Left forelimb (tissue), 1 donor: ENCODE measurements at regions not wholly inside any gene's neighbourhood (a gene's known extent, or its start where the extent isn't known, plus 50 kb on each side); places are given as distances from the start of the nearest gene placed in this dataset.
"Not testable (repeated sequence)": the region's sequence is repeated elsewhere in the genome, so short reads cannot be mapped to it uniquely, and the experiment has no call there.

ENCODE experiments used
- DNase-seq: peaks from one replicate; pipeline ENCODE4 v3.0.0-alpha.2; 2018; ENCODE audit warnings: low spot score

DNA sequence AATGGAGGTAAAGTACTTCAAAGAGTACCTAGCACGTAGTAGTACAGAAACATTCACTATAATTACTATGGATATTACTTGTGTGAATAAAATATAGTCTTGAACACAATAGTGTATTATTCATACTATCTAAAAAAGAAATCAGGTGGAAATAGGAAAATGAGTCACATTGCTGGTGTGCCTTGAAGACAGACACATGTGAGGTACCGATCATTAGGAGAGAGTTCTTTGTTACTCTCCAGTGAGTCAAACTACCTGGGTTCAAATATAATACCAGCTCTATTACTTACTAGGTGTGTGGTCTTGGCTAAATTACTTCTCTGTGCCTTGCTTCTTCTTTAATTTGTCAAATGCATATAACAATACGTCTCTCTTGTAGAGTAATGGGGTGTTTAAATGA, 50.8 kb upstream of the BEND6 start:
- no peak for DNase-seq

DNA sequence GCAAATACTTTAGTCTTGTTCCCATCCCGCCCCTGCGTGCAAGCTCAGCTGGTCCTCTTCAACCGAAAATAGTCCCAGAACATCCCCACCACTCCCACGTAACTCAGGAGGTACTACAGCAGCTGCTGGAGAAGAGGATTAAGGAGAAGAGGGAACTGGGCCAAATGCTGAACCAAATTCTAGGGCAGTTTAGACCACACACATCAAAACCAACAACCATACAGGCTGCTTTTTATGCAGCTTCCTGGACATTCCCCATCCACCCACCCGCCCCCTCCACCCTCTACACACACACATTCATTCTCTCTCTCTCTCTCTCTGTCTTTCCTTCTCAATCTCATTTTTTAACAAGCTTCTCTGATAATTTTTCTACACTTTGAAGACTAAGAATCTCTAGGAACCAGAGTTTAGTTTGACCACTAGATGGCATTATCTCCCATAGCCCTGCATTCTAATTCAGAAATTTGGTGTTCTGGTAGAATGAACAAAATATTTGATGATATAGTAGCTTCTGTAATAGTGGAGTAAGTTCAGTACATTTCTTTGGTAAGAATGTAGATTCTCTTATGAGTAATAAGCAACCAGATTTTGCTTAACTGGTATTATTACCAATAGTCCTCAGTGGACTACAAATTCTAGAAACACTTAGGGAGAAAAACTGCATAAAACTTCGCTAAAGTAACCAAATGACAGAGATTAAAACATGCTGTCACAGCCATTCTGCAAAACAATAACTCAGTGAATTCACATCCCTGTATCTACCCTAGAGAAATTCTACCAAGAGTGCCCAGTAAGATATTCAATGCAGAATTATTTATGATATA, 52.1 kb upstream of the BEND6 start:
- no peak for DNase-seq

DNA sequence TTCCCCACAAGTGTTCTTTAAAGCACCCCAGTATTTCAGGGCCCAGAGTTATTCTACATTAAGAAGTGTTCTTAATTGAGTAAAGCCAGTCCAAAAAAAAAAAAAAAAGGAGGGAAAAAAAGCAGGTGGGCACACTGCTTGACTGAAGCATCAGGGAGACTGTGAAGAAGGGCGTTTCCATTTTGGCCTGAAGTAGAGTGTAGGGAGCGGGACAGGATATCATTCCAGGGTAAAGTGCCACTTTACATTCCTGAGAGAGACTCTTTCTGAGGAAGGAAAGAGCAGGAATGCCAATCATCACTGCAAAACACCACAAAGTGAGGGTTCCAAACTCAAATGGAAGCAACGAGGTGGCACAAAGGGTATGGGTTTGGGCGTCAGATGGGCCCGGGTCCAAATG, 54.1 kb upstream of the BEND6 start:
- no peak for DNase-seq

DNA sequence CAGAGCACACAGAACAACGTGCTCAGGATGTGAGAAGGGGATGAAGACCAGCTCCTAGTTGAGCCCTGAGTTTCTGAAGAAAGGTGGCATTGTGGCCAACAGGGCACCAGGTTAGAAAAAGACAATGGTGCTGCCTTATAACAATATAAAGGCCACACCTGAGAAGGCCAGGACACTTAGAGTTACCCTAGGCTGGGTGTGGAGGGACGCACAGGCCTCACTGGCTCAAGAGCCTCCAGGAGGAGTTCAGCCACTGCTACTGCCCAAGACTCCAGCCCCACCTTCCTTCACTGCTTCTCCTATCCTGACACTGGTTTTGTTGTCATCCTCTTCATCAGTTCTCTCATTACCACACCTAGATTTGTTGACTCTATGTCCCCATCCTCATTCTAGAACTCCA, 55.2 kb upstream of the BEND6 start:
- DNase-seq, result no peak

DNA sequence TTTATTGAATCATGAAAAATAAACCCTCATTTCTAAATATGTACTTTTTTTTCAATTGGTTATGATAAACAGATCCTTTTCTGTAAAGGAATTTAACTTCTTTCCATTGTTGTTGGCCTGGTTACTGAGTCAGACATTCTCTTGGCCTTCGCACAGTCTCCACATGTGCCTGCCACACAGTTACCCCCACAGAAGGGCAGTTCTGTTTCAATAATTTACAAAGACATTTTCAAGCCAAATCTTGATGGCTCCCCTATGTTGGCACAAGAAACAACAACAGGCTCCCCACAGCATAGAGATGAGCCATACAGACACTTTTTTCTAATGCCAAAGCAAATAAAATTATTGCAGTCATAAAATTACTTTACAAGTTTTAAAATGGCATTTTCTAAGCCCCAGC, 55.6 kb upstream of the BEND6 start:
- DNase-seq, result no peak

DNA sequence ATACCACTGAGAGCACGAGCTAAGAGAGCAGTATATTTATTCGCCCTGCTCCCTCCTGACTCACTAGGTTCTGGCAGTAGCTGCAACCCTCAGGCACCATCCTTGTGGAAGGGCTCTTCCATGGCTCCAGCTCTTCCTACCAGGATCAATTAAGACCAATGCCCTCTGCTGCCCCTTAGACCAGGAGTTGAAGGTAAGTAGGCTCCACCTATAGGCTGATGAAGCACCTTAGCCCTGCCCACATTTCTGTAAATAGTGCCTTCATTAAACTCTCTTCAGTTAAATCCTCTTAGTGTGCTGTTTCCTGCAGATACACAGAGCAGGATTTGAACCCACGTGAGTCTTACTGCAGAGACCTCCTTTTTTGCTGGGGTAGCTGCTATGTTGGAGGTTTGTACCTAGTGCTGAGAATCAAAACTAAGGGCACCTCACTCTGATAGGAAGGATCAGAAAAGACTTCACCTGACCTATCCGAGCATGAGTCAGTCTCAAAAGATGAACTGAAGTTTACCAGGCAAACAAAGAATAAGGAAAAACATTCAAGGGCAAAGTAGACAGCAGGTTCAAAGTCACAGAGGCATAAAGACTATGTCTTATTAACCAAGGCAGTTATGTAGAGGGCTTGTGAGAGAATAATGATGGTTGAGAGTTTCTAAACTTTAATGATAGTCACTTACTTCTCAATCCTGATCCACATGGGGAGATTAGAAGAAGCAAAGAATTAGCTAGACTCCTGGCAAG, 56.9 kb upstream of the BEND6 start:
- no peak for DNase-seq

DNA sequence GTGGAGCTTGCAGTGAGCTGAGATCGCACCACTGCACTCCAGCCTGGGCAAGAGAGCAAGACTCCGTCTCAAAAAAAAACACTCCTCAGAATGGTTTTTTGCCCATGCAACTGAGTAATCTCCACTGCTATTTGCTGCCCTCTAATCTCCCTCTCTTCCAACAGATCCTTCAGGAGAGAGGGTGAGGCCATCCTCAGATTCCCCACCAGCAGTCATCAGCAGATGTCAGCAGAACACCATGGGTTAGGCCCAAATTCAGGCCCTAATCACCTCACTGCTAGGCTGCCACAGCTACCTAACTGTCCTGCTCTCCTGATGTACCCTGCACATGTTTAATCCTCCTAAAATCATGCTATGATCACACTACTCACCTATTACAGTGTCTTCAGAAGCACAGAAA, 63.2 kb upstream of the BEND6 start:
- DNase-seq, result no peak

DNA sequence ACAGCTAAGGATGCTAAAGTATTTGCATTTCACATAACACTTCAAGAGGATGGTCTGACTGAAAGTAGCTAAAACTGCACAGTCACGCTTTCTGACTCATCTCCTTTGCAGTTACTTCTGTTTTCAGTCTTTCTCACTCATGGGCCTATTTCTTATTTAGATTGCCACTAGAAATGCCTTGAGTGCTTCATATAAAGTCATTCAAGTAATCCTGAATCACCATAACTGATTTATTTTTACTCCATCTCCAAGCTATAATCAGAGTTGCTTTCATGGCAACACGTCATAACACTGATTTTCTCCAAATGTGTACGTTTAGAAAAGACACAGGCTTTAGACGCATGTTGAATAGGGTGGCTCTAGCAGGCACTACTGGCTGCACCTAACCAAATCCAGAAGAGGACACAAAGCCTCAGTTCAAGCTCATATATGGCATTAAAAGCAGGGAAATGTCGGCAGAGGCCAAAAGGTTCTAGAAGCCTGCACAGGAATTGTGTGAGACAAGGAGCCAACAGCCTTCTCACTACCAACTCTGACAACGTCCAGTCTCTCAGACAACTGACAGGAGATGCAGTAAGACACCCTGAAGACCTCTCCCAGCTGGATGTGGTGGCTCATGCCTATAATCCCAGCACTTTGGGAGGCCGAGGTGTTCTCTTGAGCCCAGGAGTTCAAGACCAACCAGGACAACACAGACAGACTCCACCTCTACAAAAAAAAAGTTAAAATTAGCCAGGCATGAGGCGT, 64.1 kb upstream of the BEND6 start:
- no peak for DNase-seq

DNA sequence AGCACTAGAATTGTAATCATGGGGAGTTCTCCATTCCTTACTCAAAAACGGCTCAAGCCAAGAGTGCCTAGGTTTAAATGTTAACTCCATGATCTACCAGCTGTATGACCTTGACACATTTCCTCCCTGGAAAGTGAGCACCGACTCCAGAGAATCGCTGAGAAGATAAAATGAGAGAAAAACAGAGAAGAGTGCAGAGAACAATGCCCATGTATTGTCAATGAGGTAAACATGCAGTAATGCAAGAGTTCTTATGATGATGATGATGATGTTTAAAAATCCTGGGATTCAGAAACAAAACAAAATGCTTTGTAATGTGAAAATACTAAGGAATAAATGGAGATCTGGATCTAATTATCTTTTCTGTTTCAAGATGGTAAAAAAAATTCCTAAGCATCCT, 64.8 kb upstream of the BEND6 start:
- no peak for DNase-seq

DNA sequence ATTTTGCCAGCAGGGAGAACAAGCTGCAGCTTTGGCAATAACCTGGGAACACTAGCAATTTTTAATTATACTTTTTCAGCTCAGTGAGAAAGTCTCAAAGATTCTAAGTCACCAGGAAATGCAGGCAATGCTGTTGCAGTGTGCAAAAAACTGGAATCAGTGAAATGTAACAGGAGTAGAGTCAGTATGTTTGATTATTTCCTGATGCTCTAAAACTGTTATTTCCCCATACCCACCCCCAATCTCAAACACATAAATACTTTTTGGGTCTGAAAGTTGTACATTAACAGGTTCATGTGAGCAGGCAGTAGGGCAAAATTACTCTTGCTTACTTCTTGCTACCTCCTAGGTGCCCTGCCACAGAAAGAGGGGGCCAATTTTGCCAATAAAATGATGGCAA, 65.4 kb upstream of the BEND6 start:
- DNase-seq, result no peak

DNA sequence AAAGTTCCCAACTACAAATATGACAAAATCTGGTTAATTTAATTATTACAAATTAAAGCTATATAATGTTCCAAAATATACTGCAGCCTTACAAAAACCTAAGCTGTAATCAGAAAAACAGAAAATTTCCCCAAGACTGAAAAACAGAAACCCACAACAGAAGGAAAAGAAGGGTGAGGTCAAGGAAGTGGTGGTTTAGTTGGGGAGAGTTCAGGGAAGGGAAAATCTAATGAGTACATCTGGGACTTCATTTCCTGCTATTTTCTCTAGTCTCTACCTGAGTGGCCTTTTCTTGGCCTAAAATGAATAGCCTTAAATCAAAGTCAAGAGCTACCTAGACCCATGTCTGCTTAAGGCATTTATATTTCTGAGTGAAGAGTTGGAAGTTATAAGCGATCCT, 66.2 kb upstream of the BEND6 start:
- no peak for DNase-seq

DNA sequence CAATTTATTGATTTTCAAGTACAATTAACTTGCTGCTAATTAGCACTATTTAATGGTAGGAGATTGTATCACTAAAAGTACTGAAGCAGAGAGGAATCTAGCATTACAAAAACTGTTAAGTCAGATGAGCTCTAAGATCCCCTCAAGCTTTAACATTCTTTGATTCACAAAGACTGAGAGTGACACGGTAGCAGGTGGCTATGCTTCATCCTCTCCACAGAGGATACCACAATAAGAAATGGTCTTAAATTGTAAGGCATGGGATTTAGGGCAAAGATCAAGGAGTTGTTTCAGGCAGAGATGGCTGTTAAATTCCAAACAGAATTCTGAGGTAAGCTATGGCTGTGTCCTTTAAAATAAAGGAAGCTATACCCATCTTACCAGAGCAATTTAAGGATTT, 67.8 kb upstream of the BEND6 start:
- DNase-seq, result no peak

DNA sequence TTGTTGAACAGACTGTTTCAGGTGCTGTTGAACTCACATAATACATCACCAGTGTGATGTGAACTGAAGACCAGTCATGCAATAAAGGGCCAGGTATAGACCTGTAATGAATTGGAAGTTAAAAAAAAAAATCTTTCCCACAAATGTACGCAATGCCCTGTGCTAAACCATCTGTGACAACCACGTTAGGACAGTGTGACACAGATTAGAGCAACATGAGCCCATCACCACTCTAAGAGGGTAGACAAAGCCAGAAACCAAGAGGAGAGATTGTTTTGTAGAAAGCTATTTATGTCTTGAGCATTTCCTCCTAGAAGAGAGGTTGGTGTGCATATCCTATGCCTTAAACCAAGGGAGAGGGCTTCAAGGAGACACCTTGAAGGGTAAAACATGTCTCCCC, 77.0 kb upstream of the BEND6 start:
- no peak for DNase-seq

DNA sequence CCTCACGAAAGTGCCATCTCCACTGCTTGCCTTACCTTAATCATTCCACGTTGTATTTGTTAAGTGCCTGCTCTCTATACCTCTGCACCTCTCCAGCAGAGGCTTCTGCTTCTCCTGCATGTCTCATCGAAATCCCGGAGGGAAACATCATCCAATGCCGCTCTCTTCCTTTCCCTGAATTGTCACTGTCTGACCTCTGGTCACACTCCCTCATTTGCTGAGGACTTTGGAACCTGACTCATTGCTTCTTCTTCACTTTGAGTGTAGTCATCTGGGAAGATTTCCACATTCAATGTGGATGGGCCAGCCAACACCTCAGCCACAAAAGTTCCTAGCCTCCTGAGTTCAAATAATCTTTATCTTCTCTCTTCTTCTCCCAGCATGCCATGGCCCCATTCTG, 78.9 kb upstream of the BEND6 start:
- DNase-seq, result no peak

DNA sequence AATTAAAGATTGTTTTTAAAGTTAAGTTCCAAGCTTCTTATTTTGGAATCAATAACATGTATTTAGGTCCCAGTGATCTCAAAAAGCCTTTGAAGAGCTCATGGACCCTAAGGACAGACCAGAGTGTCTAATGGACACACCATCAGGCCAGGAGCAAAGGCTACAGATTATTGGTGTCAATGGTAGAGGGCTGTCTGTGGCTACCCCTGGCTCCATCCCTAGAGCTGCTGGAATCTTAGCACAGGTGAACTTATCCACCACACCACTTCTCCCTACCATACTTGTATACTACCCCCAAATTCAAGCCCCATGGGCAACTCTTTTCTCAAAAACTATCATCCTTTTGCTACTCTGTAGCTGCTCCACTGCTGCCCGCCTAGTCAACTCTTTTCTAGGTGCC, 79.4 kb upstream of the BEND6 start:
- DNase-seq, result no peak

DNA sequence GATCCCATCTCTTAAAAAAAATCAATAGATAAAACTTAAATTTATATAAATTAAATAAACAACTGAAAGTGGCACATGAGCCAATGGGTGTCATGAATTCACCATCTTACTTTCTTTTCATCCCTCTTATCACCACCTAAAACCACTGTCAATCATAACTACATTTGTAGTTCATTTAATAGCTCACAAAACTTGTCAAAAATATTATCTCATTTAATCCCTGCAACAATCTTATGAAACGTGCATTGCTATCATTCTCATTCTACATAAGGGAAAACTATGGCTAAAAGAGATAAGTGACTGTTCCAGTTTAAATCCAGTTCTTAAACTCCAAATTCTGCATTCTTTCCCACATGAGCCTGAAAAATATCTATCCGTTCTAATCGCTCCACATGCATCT, 80.6 kb upstream of the BEND6 start:
- DNase-seq, result no peak

DNA sequence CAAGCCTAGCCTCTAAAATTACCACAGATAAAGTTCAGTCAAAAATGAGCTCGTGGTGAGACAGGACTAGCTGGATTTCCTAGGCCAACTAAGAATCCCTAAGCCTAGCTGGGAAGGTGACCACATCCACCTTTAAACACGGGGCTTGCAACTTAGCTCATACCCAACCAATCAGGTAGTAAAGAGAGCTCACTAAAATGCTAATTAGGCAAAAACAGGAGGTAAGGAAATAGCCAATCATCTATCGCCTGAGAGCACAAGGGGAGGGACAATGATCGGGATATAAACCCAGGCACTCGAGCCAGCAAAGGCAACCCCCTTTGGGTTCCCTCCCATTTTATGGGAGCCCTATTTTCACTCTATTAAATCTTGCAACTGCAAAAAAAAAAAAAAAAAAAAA, 84.9 kb upstream of the BEND6 start:
- DNase-seq, result not testable (repeated sequence)

DNA sequence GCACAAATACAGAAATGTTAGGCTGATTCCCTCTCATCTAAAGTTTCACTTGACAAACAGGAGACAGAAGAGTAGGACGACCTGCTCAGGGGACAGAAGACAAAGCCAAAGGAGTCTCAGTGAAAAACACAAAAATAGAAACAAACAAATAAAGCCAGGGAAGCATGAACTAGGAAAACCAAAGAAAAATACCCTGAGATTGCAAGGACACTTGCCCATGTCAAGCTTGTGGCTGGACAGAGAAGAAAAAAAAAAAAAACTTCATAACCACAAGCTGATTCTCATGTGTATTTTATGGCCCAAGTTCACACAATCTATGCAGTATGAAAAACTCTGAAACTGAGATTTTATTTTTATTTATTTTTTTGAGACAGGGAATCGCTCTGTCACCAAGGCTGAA, 85.6 kb upstream of the BEND6 start:
- DNase-seq, result no peak

DNA sequence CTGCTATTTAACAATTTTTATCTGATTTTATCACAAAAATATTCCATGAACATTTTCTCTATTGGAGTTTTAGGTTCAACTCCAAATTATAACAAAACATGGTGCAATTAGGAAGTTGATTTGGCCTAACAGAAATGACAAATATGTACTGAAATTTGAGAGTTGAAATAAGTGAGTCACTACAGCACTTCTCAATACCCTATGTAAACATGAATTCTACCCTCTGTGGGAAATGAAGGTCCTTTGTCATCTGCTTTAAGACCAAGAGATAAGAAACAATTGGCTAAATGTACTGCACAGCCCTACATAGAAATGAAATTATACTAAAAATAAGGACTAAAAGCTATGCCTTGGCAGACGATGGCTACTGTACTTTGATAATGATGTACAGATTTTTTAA, 86.2 kb upstream of the BEND6 start:
- no peak for DNase-seq

DNA sequence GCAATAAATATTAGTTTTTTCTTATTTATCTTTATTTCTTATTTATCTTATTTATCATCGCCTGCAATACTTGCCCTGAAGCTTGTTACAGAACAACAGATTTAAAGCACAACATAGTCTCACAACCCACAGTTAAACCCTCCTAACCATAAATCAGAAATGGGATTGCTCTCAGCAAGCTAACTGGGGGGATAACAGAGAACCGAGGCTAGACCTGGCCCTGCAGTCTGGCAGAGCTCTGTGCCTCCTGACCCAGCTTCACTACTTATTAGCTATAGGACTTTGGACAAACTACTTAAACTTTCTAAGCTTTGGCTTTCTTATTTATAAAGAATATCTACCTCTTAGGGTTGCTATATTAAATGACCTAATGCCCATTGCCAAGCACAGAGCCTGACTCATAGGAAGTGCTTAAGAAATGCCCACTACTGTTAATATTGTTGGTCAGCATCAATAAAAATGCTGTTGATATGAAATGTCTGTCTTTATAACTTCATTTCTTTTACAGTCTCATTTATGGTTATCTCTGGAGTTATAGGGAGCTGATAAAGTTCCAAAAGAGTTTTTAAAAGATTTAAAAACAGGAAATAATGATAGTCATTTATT, 87.9 kb upstream of the BEND6 start:
- no peak for DNase-seq

DNA sequence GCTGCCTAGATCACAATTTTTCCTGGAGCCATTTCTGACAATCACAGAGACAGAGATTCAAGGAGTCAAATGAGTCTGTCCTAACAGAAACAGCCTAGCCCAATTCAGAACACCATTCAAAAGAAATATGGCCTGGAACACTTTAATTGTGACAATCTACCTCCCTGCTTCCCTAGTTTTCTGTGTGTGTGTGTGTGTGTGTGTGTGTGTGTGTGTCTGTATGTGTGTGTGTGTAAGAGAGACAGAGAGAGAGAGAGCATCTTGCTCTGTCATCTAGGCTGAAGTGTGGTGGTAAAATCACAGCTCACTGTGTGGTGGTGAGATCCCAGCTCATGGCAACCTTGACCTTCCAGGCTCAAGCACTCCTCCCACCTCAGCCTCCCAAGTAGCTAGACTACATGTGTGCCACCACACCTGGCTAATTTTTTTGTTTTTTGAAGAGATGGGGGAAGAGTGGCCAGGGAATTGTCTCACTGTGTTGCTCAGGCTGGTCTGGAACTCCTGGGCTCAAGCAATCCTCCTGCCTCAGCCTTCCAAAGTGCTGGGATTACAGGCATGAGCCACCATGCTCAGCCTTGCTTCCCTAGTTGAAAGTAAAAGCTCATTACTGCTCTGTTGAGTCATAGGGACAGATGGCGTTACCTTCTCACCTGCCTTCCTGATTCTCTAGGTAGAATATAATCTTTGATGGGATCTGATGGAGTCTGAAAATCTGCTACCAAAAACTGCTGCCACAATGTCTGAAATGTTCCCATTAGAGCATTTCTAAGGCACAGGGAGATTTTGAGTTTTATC, 89.6 kb upstream of the BEND6 start:
- DNase-seq, result no peak

DNA sequence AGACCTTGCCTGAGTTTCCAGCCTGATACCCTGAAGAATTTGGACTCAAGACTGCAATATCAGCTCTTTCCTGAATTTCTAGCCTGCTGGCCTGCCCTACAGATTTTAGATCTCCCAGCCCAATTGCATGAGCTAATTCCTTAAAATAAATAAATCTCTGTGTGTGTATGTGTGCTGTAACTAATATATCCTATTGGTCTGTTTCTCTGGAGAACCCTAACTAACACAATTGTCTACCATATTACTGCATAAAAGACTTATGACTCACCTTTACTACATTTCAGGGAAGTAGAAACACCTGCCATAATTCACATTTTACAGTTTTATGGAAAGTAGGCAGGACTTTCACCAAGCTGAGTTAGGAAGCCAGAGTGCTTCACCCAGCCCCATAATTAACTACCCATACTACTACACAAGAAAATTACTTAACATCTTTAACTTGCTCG, 90.7 kb upstream of the BEND6 start:
- DNase-seq, result no peak
